H1 (cell line): ENCODE measurements at regions not wholly inside any gene's neighbourhood (a gene's known extent, or its start where the extent isn't known, plus 50 kb on each side); places are given as distances from the start of the nearest gene placed in this dataset.

Source experiments
- SIRT6 ChIP-seq: IDR thresholded peaks from one replicate; pipeline ENCODE4 v1.7.1; 2012; ENCODE audit warnings: low read length, inconsistent platforms
- TAF7 ChIP-seq: optimal IDR thresholded peaks from 2 replicates; pipeline ENCODE3; 2011; ENCODE audit warnings: low read depth, mild to moderate bottlenecking, inconsistent platforms, low read length, moderate library complexity, borderline replicate concordance
- TF ChIP-seq, protein P1 (sequence below): fragments of 300-600 bp; sonication (generic); IDR thresholded peaks from 2 replicates; pipeline ENCODE4 v1.7.1; 2012; ENCODE audit warnings: low read length, moderate library complexity, mild to moderate bottlenecking, inconsistent platforms; ENCODE audit not compliant: insufficient replicate concordance

DNA sequence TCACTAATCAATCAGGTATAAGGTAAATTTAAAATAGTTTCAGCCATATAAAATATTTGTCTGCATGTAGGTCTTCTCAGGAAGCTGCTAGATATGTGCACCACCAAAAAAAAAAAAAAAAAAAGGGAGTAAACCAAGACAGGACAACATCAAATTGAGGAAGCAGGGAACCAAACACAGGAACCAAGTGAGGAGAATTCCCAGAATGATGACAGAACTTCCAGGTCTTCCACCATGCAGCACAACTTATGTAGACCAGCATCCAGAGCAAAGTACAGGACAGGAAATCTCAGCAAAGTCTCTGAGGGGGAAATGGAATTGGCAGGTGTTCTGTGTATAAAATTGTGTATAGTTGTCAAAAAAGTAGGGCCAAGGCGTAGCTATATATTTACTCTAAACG is 101.2 kb upstream of the CTSC start (continued):
- TF ChIP-seq, protein P1, sequence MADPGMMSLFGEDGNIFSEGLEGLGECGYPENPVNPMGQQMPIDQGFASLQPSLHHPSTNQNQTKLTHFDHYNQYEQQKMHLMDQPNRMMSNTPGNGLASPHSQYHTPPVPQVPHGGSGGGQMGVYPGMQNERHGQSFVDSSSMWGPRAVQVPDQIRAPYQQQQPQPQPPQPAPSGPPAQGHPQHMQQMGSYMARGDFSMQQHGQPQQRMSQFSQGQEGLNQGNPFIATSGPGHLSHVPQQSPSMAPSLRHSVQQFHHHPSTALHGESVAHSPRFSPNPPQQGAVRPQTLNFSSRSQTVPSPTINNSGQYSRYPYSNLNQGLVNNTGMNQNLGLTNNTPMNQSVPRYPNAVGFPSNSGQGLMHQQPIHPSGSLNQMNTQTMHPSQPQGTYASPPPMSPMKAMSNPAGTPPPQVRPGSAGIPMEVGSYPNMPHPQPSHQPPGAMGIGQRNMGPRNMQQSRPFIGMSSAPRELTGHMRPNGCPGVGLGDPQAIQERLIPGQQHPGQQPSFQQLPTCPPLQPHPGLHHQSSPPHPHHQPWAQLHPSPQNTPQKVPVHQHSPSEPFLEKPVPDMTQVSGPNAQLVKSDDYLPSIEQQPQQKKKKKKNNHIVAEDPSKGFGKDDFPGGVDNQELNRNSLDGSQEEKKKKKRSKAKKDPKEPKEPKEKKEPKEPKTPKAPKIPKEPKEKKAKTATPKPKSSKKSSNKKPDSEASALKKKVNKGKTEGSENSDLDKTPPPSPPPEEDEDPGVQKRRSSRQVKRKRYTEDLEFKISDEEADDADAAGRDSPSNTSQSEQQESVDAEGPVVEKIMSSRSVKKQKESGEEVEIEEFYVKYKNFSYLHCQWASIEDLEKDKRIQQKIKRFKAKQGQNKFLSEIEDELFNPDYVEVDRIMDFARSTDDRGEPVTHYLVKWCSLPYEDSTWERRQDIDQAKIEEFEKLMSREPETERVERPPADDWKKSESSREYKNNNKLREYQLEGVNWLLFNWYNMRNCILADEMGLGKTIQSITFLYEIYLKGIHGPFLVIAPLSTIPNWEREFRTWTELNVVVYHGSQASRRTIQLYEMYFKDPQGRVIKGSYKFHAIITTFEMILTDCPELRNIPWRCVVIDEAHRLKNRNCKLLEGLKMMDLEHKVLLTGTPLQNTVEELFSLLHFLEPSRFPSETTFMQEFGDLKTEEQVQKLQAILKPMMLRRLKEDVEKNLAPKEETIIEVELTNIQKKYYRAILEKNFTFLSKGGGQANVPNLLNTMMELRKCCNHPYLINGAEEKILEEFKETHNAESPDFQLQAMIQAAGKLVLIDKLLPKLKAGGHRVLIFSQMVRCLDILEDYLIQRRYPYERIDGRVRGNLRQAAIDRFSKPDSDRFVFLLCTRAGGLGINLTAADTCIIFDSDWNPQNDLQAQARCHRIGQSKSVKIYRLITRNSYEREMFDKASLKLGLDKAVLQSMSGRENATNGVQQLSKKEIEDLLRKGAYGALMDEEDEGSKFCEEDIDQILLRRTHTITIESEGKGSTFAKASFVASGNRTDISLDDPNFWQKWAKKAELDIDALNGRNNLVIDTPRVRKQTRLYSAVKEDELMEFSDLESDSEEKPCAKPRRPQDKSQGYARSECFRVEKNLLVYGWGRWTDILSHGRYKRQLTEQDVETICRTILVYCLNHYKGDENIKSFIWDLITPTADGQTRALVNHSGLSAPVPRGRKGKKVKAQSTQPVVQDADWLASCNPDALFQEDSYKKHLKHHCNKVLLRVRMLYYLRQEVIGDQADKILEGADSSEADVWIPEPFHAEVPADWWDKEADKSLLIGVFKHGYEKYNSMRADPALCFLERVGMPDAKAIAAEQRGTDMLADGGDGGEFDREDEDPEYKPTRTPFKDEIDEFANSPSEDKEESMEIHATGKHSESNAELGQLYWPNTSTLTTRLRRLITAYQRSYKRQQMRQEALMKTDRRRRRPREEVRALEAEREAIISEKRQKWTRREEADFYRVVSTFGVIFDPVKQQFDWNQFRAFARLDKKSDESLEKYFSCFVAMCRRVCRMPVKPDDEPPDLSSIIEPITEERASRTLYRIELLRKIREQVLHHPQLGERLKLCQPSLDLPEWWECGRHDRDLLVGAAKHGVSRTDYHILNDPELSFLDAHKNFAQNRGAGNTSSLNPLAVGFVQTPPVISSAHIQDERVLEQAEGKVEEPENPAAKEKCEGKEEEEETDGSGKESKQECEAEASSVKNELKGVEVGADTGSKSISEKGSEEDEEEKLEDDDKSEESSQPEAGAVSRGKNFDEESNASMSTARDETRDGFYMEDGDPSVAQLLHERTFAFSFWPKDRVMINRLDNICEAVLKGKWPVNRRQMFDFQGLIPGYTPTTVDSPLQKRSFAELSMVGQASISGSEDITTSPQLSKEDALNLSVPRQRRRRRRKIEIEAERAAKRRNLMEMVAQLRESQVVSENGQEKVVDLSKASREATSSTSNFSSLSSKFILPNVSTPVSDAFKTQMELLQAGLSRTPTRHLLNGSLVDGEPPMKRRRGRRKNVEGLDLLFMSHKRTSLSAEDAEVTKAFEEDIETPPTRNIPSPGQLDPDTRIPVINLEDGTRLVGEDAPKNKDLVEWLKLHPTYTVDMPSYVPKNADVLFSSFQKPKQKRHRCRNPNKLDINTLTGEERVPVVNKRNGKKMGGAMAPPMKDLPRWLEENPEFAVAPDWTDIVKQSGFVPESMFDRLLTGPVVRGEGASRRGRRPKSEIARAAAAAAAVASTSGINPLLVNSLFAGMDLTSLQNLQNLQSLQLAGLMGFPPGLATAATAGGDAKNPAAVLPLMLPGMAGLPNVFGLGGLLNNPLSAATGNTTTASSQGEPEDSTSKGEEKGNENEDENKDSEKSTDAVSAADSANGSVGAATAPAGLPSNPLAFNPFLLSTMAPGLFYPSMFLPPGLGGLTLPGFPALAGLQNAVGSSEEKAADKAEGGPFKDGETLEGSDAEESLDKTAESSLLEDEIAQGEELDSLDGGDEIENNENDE = no peak
- TF ChIP-seq TAF7 (no peak), SIRT6 (no peak)
- TF ChIP-seq, all 59 proteins: peak for 0
